H9 (cell line): ENCODE measurements at regions not wholly inside any gene's neighbourhood (a gene's known extent, or its start where the extent isn't known, plus 50 kb on each side); places are given as distances from the start of the nearest gene placed in this dataset.

Experiments used
- DNase-seq: peaks from one replicate; pipeline ENCODE4 v3.0.0-alpha.2; 2017
- H2AFZ ChIP-seq: one replicate; pipeline ENCODE4 v1.6.1; 2013; ENCODE audit warnings: mild to moderate bottlenecking, low read length, control low read depth, moderate library complexity
- H2AK5ac ChIP-seq: 2 replicates; pipeline ENCODE4 v1.6.1; 2013; ENCODE audit warnings: low read length, control low read depth, mixed read lengths; ENCODE audit not compliant: insufficient read length
- H2BK120ac ChIP-seq: one replicate; pipeline ENCODE4 v1.6.1; 2013; ENCODE audit warnings: low read depth, mild to moderate bottlenecking, low read length, control low read depth, inconsistent platforms; ENCODE audit not compliant: poor library complexity, severe bottlenecking
- H2BK12ac ChIP-seq: 2 replicates; pipeline ENCODE4 v1.6.1; 2013; ENCODE audit warnings: low read length, control low read depth, mixed read lengths, low read depth; ENCODE audit not compliant: insufficient read length
- H2BK15ac ChIP-seq: 2 replicates; pipeline ENCODE4 v1.6.1; 2013; ENCODE audit warnings: low read depth, low read length, control low read depth
- H2BK20ac ChIP-seq: one replicate; pipeline ENCODE4 v1.6.1; 2013; ENCODE audit warnings: low read depth, mild to moderate bottlenecking, low read length, control low read depth, inconsistent platforms; ENCODE audit not compliant: poor library complexity, severe bottlenecking
- H2BK5ac ChIP-seq: 2 replicates; pipeline ENCODE4 v1.6.1; 2013; ENCODE audit warnings: low read length, control low read depth, mixed read lengths; ENCODE audit not compliant: insufficient read length
- H3K14ac ChIP-seq: 2 replicates; pipeline ENCODE4 v1.6.1; 2013; ENCODE audit warnings: low read length, control low read depth; ENCODE audit not compliant: insufficient read depth
- H3K18ac ChIP-seq: 2 replicates; pipeline ENCODE4 v1.6.1; 2013; ENCODE audit warnings: low read depth, mild to moderate bottlenecking, mixed read lengths, low read length, control low read depth; ENCODE audit not compliant: insufficient read length
- H3K23ac ChIP-seq: 2 replicates; pipeline ENCODE4 v1.6.1; 2013; ENCODE audit warnings: low read length, control low read depth, mixed read lengths, low read depth; ENCODE audit not compliant: insufficient read length
- H3K23me2 ChIP-seq: 2 replicates; pipeline ENCODE4 v1.6.1; 2013; ENCODE audit warnings: low read depth, mild to moderate bottlenecking, mixed read lengths, low read length, control low read depth; ENCODE audit not compliant: insufficient read length, poor library complexity, severe bottlenecking
- H3K27ac ChIP-seq: 2 replicates; pipeline ENCODE4 v1.5.1; 2013; ENCODE audit warnings: low read length, control low read depth, mixed read lengths, low read depth; ENCODE audit not compliant: insufficient read length
- H3K27me3 ChIP-seq: 2 replicates; pipeline ENCODE4 v1.6.1; 2013; ENCODE audit warnings: low read length, control low read depth, inconsistent platforms; ENCODE audit not compliant: insufficient read depth
- H3K4ac ChIP-seq: 2 replicates; pipeline ENCODE4 v1.6.1; 2013; ENCODE audit warnings: low read depth, mild to moderate bottlenecking, control low read depth, inconsistent platforms, low read length, moderate library complexity
- H3K4me1 ChIP-seq: 2 replicates; pipeline ENCODE4 v1.6.1; 2013; ENCODE audit warnings: low read length, control low read depth, inconsistent platforms; ENCODE audit not compliant: insufficient read depth
- H3K4me2 ChIP-seq: 2 replicates; pipeline ENCODE4 v1.6.1; 2013; ENCODE audit warnings: low read length, control low read depth, mixed read lengths; ENCODE audit not compliant: insufficient read length, insufficient read depth
- H3K56ac ChIP-seq: 2 replicates; pipeline ENCODE4 v1.6.1; 2013; ENCODE audit warnings: low read depth, mild to moderate bottlenecking, mixed read lengths, low read length, control low read depth; ENCODE audit not compliant: insufficient read length
- H3K79me1 ChIP-seq: 2 replicates; pipeline ENCODE4 v1.6.1; 2013; ENCODE audit warnings: low read depth, mild to moderate bottlenecking, moderate library complexity, low read length, control low read depth, inconsistent platforms; ENCODE audit not compliant: insufficient read depth, poor library complexity, severe bottlenecking
- H3K79me2 ChIP-seq: 2 replicates; pipeline ENCODE4 v1.6.1; 2013; ENCODE audit warnings: low read length, control low read depth, inconsistent platforms; ENCODE audit not compliant: insufficient read depth
- H3K9ac ChIP-seq: 2 replicates; pipeline ENCODE4 v1.6.1; 2013; ENCODE audit warnings: low read length, control low read depth, mixed read lengths; ENCODE audit not compliant: insufficient read length; ENCODE audit errors: extremely low read depth
- H3K9me3 ChIP-seq: one replicate; pipeline ENCODE4 v1.6.1; 2013; ENCODE audit warnings: low read depth, low read length, inconsistent platforms; ENCODE audit not compliant: control insufficient read depth
- H3T11ph ChIP-seq: one replicate; pipeline ENCODE4 v1.6.1; 2013; ENCODE audit warnings: mild to moderate bottlenecking, low read length, control low read depth, inconsistent platforms
- H4K20me1 ChIP-seq: one replicate; pipeline ENCODE4 v1.6.1; 2013; ENCODE audit not compliant: control insufficient read depth, insufficient read length, insufficient read depth
- H4K5ac ChIP-seq: 2 replicates; pipeline ENCODE4 v1.6.1; 2013; ENCODE audit warnings: low read depth, mild to moderate bottlenecking, mixed read lengths, low read length, control low read depth; ENCODE audit not compliant: insufficient read length
- H4K8ac ChIP-seq: replicated peaks from 2 replicates; pipeline ENCODE4 v1.6.1; 2013; ENCODE audit warnings: low read length, control low read depth, mixed read lengths, low read depth; ENCODE audit not compliant: insufficient read length
- H4K91ac ChIP-seq: 2 replicates; pipeline ENCODE4 v1.6.1; 2013; ENCODE audit warnings: low read depth, mild to moderate bottlenecking, moderate library complexity, mixed read lengths, low read length, control low read depth; ENCODE audit not compliant: insufficient read length
- H3K27ac Mint-ChIP-seq, 3 experiments: 2 replicates in 2 of 3; 3 replicates in 1 of 3; pipeline ENCODE4 v1.8.0; 2020 to 2021; ENCODE audit warnings: mixed read lengths in 3 of 3, mild to moderate bottlenecking in 1 of 3, moderate library complexity in 1 of 3
- H3K27me3 Mint-ChIP-seq: 2 replicates; pipeline ENCODE4 v1.8.0; 2021; ENCODE audit warnings: low read depth, mild to moderate bottlenecking, moderate library complexity, mixed read lengths
- H3K36me3 Mint-ChIP-seq, 3 experiments: 2 replicates in 2 of 3; 3 replicates in 1 of 3; pipeline ENCODE4 v1.8.0; 2020 to 2021; ENCODE audit warnings: low read depth in 3 of 3, mixed read lengths in 3 of 3; ENCODE audit not compliant: insufficient read depth in 1 of 3
- H3K4me1 Mint-ChIP-seq, 2 experiments: 2 replicates each; pipeline ENCODE4 v1.8.0; 2020; ENCODE audit warnings: mixed read lengths in 2 of 2
- H3K4me3 Mint-ChIP-seq, 2 experiments: 2 replicates in 1 of 2; 3 replicates in 1 of 2; pipeline ENCODE4 v1.8.0; 2020 to 2021; ENCODE audit warnings: mild to moderate bottlenecking in 2 of 2, mixed read lengths in 2 of 2, moderate library complexity in 1 of 2
- H3K9me3 Mint-ChIP-seq, 2 experiments: 2 replicates in 1 of 2; 3 replicates in 1 of 2; pipeline ENCODE4 v1.8.0; 2020; ENCODE audit warnings: mild to moderate bottlenecking in 2 of 2, mixed read lengths in 2 of 2, moderate library complexity in 1 of 2
- WGBS: extraction: QIAGEN DNeasy Blood & Tissue Kit; methylation state at CpG from one replicate; pipeline ENCODE4 v1.1.7; 2013; ENCODE audit warnings: missing lambda C conversion rate, low lambda C conversion rate, mixed read lengths; ENCODE audit not compliant: insufficient read length; ENCODE audit errors: extremely low coverage; 5-methylcytosine and 5-hydroxymethylcytosine counted together
- TF ChIP-seq, protein P1 (sequence below): fragments of 200-600 bp; sonication (generic); conservative IDR thresholded peaks from 3 replicates; pipeline ENCODE4 v1.8.0; 2021; ENCODE audit warnings: antibody characterized with exemption, mild to moderate bottlenecking

DNA sequence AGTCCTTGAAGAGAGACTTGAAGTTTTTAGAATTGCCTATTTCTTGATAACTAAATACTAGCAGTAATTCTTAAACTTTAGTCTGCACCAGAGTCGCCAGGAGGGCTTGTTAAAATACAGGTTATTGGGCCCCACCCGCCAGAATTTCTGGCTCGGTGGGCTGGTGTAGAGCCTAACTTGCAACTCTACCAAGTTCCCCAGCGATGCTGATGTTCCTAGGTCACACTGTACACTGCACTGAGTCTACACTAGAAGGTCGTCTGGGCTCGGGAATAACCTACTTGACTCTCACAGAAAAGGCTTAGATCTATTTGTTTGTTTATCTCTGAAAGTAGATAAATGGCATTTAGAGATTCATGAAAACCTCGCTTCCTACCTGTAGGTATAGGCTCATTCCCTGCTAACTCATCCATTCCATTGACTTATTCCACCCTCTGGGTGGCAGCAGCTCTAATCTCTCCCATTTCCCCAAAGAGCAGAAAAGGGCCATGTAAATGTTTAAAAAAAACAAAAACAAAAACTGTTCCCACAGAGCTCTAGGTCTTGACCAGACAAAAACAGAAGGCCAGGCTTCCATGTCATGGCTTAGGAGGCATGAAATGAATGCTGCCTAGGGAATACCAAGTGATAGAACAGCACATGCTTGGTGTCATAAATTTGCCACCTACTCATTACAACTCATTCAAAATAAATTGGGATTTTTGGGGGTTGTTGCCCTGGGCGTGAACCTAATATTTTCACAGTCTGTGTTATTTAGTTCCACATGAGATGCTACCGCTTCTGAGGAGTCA is 292.1 kb downstream of the ADGB start:
- no peaks in the 10 kb centered on the region for H3K27me3 ChIP-seq

More for the DNA sequence above, 292.1 kb downstream of the ADGB start:
- Histone ChIP-seq H2AK5ac (no peak overlapping the region), H3T11ph (no peak overlapping the region), H3K23me2 (no peaks in the 10 kb centered on the region), H3K9ac (no peak overlapping the region), H3K18ac (no peak overlapping the region), H3K4me1 (no peaks in the 10 kb centered on the region), H4K8ac (no peak overlapping the region), H2AFZ (no peak overlapping the region), H3K79me2 (no peaks in the 10 kb centered on the region), H3K4me2 (no peak overlapping the region), H2BK5ac (no peak overlapping the region), H2BK12ac (no peak overlapping the region), H4K5ac (no peak overlapping the region), H3K79me1 (no peaks in the 10 kb centered on the region), H3K27ac (no peak overlapping the region), H2BK15ac (no peak overlapping the region), H3K23ac (no peak overlapping the region), H3K14ac (no peak overlapping the region), H2BK20ac (no peak overlapping the region), H4K20me1 (no peaks in the 10 kb centered on the region), H3K56ac (no peak overlapping the region), H3K4ac (no peak overlapping the region), H4K91ac (no peak overlapping the region), H2BK120ac (no peak overlapping the region), H3K9me3 (no peaks in the 10 kb centered on the region)
- Mint-ChIP-seq H3K4me1 (peaks cover 0 to 3% of the 10 kb centered on the region in 2 experiments; a peak in 1 of 4 replicates), H3K9me3 (no peaks in the 10 kb centered on the region), H3K27ac (no peak overlapping the region), H3K36me3 (no peaks in the 10 kb centered on the region; a peak in 1 of 7 replicates), H3K27me3 (no peaks in the 10 kb centered on the region), H3K4me3 (no peak overlapping the region)
- TF ChIP-seq, protein P1, sequence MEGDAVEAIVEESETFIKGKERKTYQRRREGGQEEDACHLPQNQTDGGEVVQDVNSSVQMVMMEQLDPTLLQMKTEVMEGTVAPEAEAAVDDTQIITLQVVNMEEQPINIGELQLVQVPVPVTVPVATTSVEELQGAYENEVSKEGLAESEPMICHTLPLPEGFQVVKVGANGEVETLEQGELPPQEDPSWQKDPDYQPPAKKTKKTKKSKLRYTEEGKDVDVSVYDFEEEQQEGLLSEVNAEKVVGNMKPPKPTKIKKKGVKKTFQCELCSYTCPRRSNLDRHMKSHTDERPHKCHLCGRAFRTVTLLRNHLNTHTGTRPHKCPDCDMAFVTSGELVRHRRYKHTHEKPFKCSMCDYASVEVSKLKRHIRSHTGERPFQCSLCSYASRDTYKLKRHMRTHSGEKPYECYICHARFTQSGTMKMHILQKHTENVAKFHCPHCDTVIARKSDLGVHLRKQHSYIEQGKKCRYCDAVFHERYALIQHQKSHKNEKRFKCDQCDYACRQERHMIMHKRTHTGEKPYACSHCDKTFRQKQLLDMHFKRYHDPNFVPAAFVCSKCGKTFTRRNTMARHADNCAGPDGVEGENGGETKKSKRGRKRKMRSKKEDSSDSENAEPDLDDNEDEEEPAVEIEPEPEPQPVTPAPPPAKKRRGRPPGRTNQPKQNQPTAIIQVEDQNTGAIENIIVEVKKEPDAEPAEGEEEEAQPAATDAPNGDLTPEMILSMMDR = peak; percentile 34; the same call in 2 of the 3 replicates
- no peak for DNase-seq
- no CpG with 5 or more reads among the region's 9 CpGs for WGBS
